ENCODE measurements at regions not wholly inside any gene's neighbourhood (a gene's known extent, or its start where the extent isn't known, plus 50 kb on each side); places are given as distances from the start of the nearest gene placed in this dataset.
"Not testable (repeated sequence)": the region's sequence is repeated elsewhere in the genome, so short reads cannot be mapped to it uniquely, and the experiment has no call there.

- no peak for DNase-seq
- Mint-ChIP-seq H3K27me3 (ENCODE audit: unreplicated experiment) (no peaks in the 10 kb centered on the region), H3K27ac (ENCODE audit: unreplicated experiment) (no peak overlapping the region), H3K36me3 (ENCODE audit: insufficient read depth, unreplicated experiment) (no peaks in the 10 kb centered on the region), H3K4me3 (ENCODE audit: low read depth, unreplicated experiment) (peak overlapping the region; percentile 8), H3K4me1 (ENCODE audit: low read depth, unreplicated experiment) (no peaks in the 10 kb centered on the region), H3K9me3 (ENCODE audit: low read depth, unreplicated experiment) (peaks cover 5% of the 10 kb centered on the region)
- CTCF ChIA-PET = no interaction called here
- BruUV-seq (replicated peaks) = no TSS peak
- intact Hi-C loops (cut with micrococcal nuclease; ENCODE audit: unreplicated experiment) = no loop called here
- TF ChIP-seq, protein P1, sequence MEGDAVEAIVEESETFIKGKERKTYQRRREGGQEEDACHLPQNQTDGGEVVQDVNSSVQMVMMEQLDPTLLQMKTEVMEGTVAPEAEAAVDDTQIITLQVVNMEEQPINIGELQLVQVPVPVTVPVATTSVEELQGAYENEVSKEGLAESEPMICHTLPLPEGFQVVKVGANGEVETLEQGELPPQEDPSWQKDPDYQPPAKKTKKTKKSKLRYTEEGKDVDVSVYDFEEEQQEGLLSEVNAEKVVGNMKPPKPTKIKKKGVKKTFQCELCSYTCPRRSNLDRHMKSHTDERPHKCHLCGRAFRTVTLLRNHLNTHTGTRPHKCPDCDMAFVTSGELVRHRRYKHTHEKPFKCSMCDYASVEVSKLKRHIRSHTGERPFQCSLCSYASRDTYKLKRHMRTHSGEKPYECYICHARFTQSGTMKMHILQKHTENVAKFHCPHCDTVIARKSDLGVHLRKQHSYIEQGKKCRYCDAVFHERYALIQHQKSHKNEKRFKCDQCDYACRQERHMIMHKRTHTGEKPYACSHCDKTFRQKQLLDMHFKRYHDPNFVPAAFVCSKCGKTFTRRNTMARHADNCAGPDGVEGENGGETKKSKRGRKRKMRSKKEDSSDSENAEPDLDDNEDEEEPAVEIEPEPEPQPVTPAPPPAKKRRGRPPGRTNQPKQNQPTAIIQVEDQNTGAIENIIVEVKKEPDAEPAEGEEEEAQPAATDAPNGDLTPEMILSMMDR (IDR thresholded peaks at IDR 0.05; ENCODE audit: unreplicated experiment) = no peak
These were observed 487.4 kb downstream of the TENT5A start for GRCh38 chr6:81265106-81265505.

GRCh38 chr6:81263531-81264168, 488.8 kb downstream of the TENT5A start:
- no TSS peak for BruUV-seq (replicated peaks)
- intact Hi-C loops (cut with micrococcal nuclease; ENCODE audit: unreplicated experiment) = no loop called here
- H3K4me3 Mint-ChIP-seq (ENCODE audit: low read depth, unreplicated experiment) = no peak overlapping the region
- CTCF ChIA-PET = no interaction called here
- no peak for DNase-seq
- peaks cover 5% of the 10 kb centered on the region for H3K9me3 Mint-ChIP-seq (ENCODE audit: low read depth, unreplicated experiment)
- no peaks in the 10 kb centered on the region for H3K36me3 Mint-ChIP-seq (ENCODE audit: insufficient read depth, unreplicated experiment)
- no peaks in the 10 kb centered on the region for H3K4me1 Mint-ChIP-seq (ENCODE audit: low read depth, unreplicated experiment)
- TF ChIP-seq, protein P1 (IDR thresholded peaks at IDR 0.05; ENCODE audit: unreplicated experiment) = no peak
- H3K27ac Mint-ChIP-seq (ENCODE audit: unreplicated experiment) = no peak overlapping the region
- H3K27me3 Mint-ChIP-seq (ENCODE audit: unreplicated experiment) = no peaks in the 10 kb centered on the region

- BruUV-seq (replicated peaks) = no TSS peak
- Mint-ChIP-seq H3K4me3 (ENCODE audit: low read depth, unreplicated experiment) (no peak overlapping the region), H3K27ac (ENCODE audit: unreplicated experiment) (no peak overlapping the region), H3K4me1 (ENCODE audit: low read depth, unreplicated experiment) (no peaks in the 10 kb centered on the region), H3K9me3 (ENCODE audit: low read depth, unreplicated experiment) (peaks cover 5% of the 10 kb centered on the region), H3K27me3 (ENCODE audit: unreplicated experiment) (no peaks in the 10 kb centered on the region), H3K36me3 (ENCODE audit: insufficient read depth, unreplicated experiment) (no peaks in the 10 kb centered on the region)
- intact Hi-C loops (cut with micrococcal nuclease; ENCODE audit: unreplicated experiment) = no loop called here
- no peak for DNase-seq
- TF ChIP-seq, protein P1 (IDR thresholded peaks at IDR 0.05; ENCODE audit: unreplicated experiment) = no peak
- CTCF ChIA-PET = no interaction called here
These were observed 489.8 kb downstream of the TENT5A start for GRCh38 chr6:81262656-81263055.

DNA sequence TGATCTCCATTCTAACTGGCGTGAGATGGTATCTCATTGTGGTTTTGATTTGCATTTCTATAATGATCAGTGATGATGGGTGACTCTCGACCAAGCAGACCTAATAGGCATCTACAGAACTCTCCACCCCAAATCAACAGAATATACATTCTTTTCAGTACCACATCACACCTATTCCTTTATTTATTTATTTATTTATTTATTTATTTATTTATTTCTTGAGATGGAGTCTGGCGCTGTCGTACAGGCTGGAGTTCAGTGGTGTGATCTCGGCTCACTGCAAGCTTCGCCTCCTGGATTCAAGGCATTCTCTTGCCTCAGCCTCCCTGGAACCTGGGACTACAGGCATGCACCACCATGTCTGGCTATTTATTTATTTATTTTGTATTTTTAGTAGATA, 496.3 kb downstream of the TENT5A start:
- H3K4me1 Mint-ChIP-seq (ENCODE audit: low read depth, unreplicated experiment); H3K9me3 Mint-ChIP-seq (ENCODE audit: low read depth, unreplicated experiment); H3K36me3 Mint-ChIP-seq (ENCODE audit: insufficient read depth, unreplicated experiment); H3K27me3 Mint-ChIP-seq (ENCODE audit: unreplicated experiment); BruUV-seq (replicated peaks); H3K4me3 Mint-ChIP-seq (ENCODE audit: low read depth, unreplicated experiment); H3K27ac Mint-ChIP-seq (ENCODE audit: unreplicated experiment); DNase-seq; CTCF ChIA-PET; intact Hi-C loops (cut with micrococcal nuclease; ENCODE audit: unreplicated experiment): not testable (repeated sequence)

DNA sequence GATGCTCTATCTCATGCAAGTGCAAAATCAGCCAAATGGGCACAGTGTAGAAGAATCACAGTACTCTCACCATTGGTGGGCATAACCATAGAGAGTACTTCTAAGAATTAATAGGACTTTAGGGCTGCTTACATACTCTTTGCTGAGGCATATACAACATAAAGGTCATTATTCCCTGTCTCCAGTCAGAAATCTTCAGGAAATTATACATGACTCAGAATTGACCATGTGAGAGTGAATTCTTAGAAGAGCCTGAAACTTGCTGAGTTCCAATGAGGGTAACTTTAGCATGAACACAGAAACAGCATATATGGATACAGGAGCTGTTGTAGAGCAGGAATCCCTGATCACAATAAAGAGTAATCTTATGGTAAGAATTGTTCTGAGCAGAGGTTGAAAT, 498.7 kb downstream of the TENT5A start:
- Mint-ChIP-seq H3K27ac (ENCODE audit: unreplicated experiment) (no peak overlapping the region), H3K27me3 (ENCODE audit: unreplicated experiment) (no peaks in the 10 kb centered on the region), H3K4me1 (ENCODE audit: low read depth, unreplicated experiment) (no peaks in the 10 kb centered on the region), H3K9me3 (ENCODE audit: low read depth, unreplicated experiment) (peaks cover 5% of the 10 kb centered on the region), H3K4me3 (ENCODE audit: low read depth, unreplicated experiment) (no peak overlapping the region), H3K36me3 (ENCODE audit: insufficient read depth, unreplicated experiment) (no peaks in the 10 kb centered on the region)
- CTCF ChIA-PET = no interaction called here
- no peak for DNase-seq
- intact Hi-C loops (cut with micrococcal nuclease; ENCODE audit: unreplicated experiment) = no loop called here
- TF ChIP-seq, protein P1 (IDR thresholded peaks at IDR 0.05; ENCODE audit: unreplicated experiment) = no peak
- no TSS peak for BruUV-seq (replicated peaks)

Data from Calu3 (cell line).